PC-9 (cell line): ENCODE measurements at regions not wholly inside any gene's neighbourhood (a gene's known extent, or its start where the extent isn't known, plus 50 kb on each side); places are given as distances from the start of the nearest gene placed in this dataset.

Source experiments
- BruUV-seq: library from RNA; stranded (reverse); fragments of 400-500 nt; replicated peaks from 2 replicates; lab custom pipeline; 2021; lab: Mats Ljungman, UMichigan
- CTCF ChIA-PET: fragments of 300-600 bp; sonication (Branson Sonifier 250); formaldehyde crosslinking; loops from one replicate; lab custom pipeline; 2022; ENCODE audit warnings: antibody characterized with exemption; lab: Charles Lee
- POLR2A ChIA-PET: fragments of 300-600 bp; sonication (Branson Sonifier 250); formaldehyde crosslinking; loops from one replicate; lab custom pipeline; 2022; ENCODE audit warnings: antibody characterized with exemption; ENCODE audit not compliant: unreplicated experiment; lab: Charles Lee
- DNase-seq, 2 experiments: peaks; one replicate each; pipeline versions ENCODE4 v3.0.0 to v3.0.0-alpha.2; 2015 to 2022; ENCODE audit warnings: mixed read lengths in 1 of 2
- H2AFZ ChIP-seq: fragments of 200-600 bp; sonication (generic); 2 replicates; pipeline ENCODE4 v1.8.1; 2017; ENCODE audit warnings: antibody characterized with exemption
- H3F3A ChIP-seq: fragments of 200-600 bp; sonication (generic); 2 replicates; pipeline ENCODE4 v1.8.1; 2017; ENCODE audit warnings: antibody characterized with exemption, mild to moderate bottlenecking, low read depth; ENCODE audit not compliant: insufficient read depth
- H3K27ac ChIP-seq: fragments of 200-600 bp; sonication (generic); 2 replicates; pipeline ENCODE4 v1.6.1; 2016; ENCODE audit warnings: mixed run types
- H3K27me3 ChIP-seq: fragments of 200-600 bp; sonication (generic); 2 replicates; pipeline ENCODE4 v1.6.1; 2016; ENCODE audit warnings: low read depth, mixed run types; ENCODE audit not compliant: insufficient read depth
- H3K36me3 ChIP-seq: fragments of 200-600 bp; sonication (generic); 2 replicates; pipeline ENCODE4 v1.6.1; 2016; ENCODE audit warnings: low read depth, mixed run types
- H3K4me1 ChIP-seq: fragments of 200-600 bp; sonication (generic); replicated peaks from 2 replicates; pipeline ENCODE4 v1.6.1; 2016; ENCODE audit warnings: mixed run types; ENCODE audit not compliant: insufficient read depth
- H3K4me2 ChIP-seq: fragments of 200-600 bp; sonication (generic); 2 replicates; pipeline ENCODE4 v1.6.1; 2017; ENCODE audit warnings: mixed run types
- H3K4me3 ChIP-seq: fragments of 200-600 bp; sonication (generic); 2 replicates; pipeline ENCODE4 v1.6.1; 2016; ENCODE audit warnings: mixed run types
- H3K79me2 ChIP-seq: fragments of 200-600 bp; sonication (generic); 2 replicates; pipeline ENCODE4 v1.6.1; 2017; ENCODE audit warnings: low read depth, mixed run types
- H3K9me2 ChIP-seq: fragments of 200-600 bp; sonication (generic); 2 replicates; pipeline ENCODE4 v1.8.1; 2017; ENCODE audit warnings: mild to moderate bottlenecking; ENCODE audit not compliant: insufficient read depth
- H3K9me3 ChIP-seq: fragments of 200-600 bp; sonication (generic); 2 replicates; pipeline ENCODE4 v1.8.1; 2016; ENCODE audit warnings: low read depth; ENCODE audit not compliant: insufficient read depth
- H4K20me1 ChIP-seq: fragments of 200-600 bp; sonication (generic); 2 replicates; pipeline ENCODE4 v1.8.1; 2017; ENCODE audit not compliant: insufficient read depth
- EZH2 ChIP-seq: fragments of 200-600 bp; sonication (generic); IDR thresholded peaks from 2 replicates; pipeline ENCODE4 v1.8.0; 2017; ENCODE audit warnings: antibody characterized with exemption, low read depth
- intact Hi-C: fragments of 100-400 bp; cut with micrococcal nuclease; formaldehyde crosslinking; loops from one replicate; pipeline ENCODE4 v1.10.0; 2022; ENCODE audit not compliant: unreplicated experiment
- TF ChIP-seq, protein P1 (sequence below): fragments of 200-600 bp; sonication (generic); conservative IDR thresholded peaks from 2 replicates; pipeline ENCODE4 v1.6.1; 2017; ENCODE audit warnings: mixed run types, antibody characterized with exemption, mild to moderate bottlenecking, moderate library complexity

GRCh38 chr11:112765337-112765736 is 195.9 kb upstream of the NCAM1 start:
- Histone ChIP-seq H3K4me1 (no peaks in the 10 kb centered on the region), H3K9me2 (no peaks in the 10 kb centered on the region), H3K27me3 (no peaks in the 10 kb centered on the region; the same call in 1 of the 2 replicates), H3K79me2 (no peaks in the 10 kb centered on the region), H4K20me1 (no peaks in the 10 kb centered on the region), H3K4me3 (no peak overlapping the region), H2AFZ (no peak overlapping the region), H3K9me3 (no peaks in the 10 kb centered on the region), H3K36me3 (no peaks in the 10 kb centered on the region), H3K4me2 (no peak overlapping the region), H3K27ac (no peak overlapping the region), H3F3A (no peaks in the 10 kb centered on the region)
- intact Hi-C loops, result no loop called here
- TF ChIP-seq EZH2, result no peak
- TF ChIP-seq, protein P1, sequence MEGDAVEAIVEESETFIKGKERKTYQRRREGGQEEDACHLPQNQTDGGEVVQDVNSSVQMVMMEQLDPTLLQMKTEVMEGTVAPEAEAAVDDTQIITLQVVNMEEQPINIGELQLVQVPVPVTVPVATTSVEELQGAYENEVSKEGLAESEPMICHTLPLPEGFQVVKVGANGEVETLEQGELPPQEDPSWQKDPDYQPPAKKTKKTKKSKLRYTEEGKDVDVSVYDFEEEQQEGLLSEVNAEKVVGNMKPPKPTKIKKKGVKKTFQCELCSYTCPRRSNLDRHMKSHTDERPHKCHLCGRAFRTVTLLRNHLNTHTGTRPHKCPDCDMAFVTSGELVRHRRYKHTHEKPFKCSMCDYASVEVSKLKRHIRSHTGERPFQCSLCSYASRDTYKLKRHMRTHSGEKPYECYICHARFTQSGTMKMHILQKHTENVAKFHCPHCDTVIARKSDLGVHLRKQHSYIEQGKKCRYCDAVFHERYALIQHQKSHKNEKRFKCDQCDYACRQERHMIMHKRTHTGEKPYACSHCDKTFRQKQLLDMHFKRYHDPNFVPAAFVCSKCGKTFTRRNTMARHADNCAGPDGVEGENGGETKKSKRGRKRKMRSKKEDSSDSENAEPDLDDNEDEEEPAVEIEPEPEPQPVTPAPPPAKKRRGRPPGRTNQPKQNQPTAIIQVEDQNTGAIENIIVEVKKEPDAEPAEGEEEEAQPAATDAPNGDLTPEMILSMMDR, result no peak
- POLR2A ChIA-PET, result no interaction called here
- no TSS peak for BruUV-seq
- CTCF ChIA-PET, result no interaction called here
- DNase-seq, result no peak

DNA sequence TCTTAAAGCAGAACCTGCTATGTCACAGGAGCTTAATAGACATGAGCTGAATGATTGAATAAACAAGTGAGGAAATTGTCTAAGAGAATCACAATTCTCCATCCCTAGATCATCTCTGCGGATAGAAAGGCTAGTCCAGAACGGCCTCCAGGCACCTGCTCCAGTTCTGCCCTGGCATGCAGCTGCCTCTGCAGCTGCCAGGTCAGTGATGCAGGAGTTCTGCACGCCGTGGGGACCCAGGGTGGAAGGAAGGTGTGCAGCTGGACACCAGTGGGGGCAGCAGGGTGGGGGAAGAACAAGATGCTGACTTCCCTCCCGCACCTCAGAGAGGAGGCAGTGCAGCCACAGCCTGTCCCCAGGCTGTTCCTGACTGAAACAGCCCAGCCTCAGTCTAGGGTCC is 192.1 kb upstream of the NCAM1 start:
- H3K9me3 ChIP-seq, result no peaks in the 10 kb centered on the region
- H3K4me2 ChIP-seq, result no peak overlapping the region
- no peaks in the 10 kb centered on the region for H4K20me1 ChIP-seq
- H3F3A ChIP-seq, result no peaks in the 10 kb centered on the region
- intact Hi-C loops, result no loop called here
- no peak overlapping the region for H3K4me3 ChIP-seq
- no peaks in the 10 kb centered on the region for H3K9me2 ChIP-seq
- H3K36me3 ChIP-seq, result no peaks in the 10 kb centered on the region
- no peak for TF ChIP-seq EZH2
- TF ChIP-seq, protein P1, result no peak
- no peak overlapping the region for H3K27ac ChIP-seq
- CTCF ChIA-PET, result no interaction called here
- no peaks in the 10 kb centered on the region for H3K79me2 ChIP-seq
- no peaks in the 10 kb centered on the region for H3K4me1 ChIP-seq
- H3K27me3 ChIP-seq, result peaks cover 25% of the 10 kb centered on the region; the same call in 1 of the 2 replicates
- no TSS peak for BruUV-seq
- no peak for DNase-seq
- POLR2A ChIA-PET, result interaction anchor here (0.7 kb wide), 1 partner anchor 536 kb away, joined by 3 read pairs; no protein-coding TSS in a partner anchor
- no peak overlapping the region for H2AFZ ChIP-seq

GRCh38 chr11:112769584-112769983 is 191.6 kb upstream of the NCAM1 start:
- H3K9me3 ChIP-seq, result no peaks in the 10 kb centered on the region
- no peaks in the 10 kb centered on the region for H3K9me2 ChIP-seq
- ChIA-PET CTCF (no interaction called here), POLR2A (no interaction called here)
- H3K4me3 ChIP-seq, result no peak overlapping the region
- no peaks in the 10 kb centered on the region for H3F3A ChIP-seq
- no peak overlapping the region for H2AFZ ChIP-seq
- no peak for TF ChIP-seq EZH2
- TF ChIP-seq, protein P1, result no peak
- no peak overlapping the region for H3K27ac ChIP-seq
- no peaks in the 10 kb centered on the region for H4K20me1 ChIP-seq
- no peaks in the 10 kb centered on the region for H3K4me1 ChIP-seq
- no peaks in the 10 kb centered on the region for H3K36me3 ChIP-seq
- intact Hi-C loops, result no loop called here
- DNase-seq, result no peak
- H3K79me2 ChIP-seq, result no peaks in the 10 kb centered on the region
- no TSS peak for BruUV-seq
- H3K27me3 ChIP-seq, result peaks cover 25% of the 10 kb centered on the region; the same call in 1 of the 2 replicates
- no peak overlapping the region for H3K4me2 ChIP-seq
